Adrenal gland (tissue), 5 donors: ENCODE measurements at regions not wholly inside any gene's neighbourhood (a gene's known extent, or its start where the extent isn't known, plus 50 kb on each side); places are given as distances from the start of the nearest gene placed in this dataset.

Experiments
- CTCF ChIP-seq, 6 experiments: fragments of 450-650 bp in 4 of 6; fragments of 200-600 bp in 2 of 6; sonication (generic) in 1 of 6; IDR thresholded peaks; 1 replicate in 5 of 6; 2 replicates in 1 of 6; pipeline versions ENCODE4 v1.5.1 to v1.8.0; 2016 to 2021; ENCODE audit warnings: antibody characterized with exemption in 6 of 6, mild to moderate bottlenecking in 2 of 6, moderate library complexity in 1 of 6
- POLR2A ChIP-seq, 2 donors: fragments of 450-650 bp; IDR thresholded peaks; one replicate each; pipeline ENCODE4 v1.6.1; 2017; ENCODE audit warnings: antibody characterized with exemption in 2 of 2, mild to moderate bottlenecking in 2 of 2, moderate library complexity in 1 of 2
- donor health status: DM: no; HTN: no; CAD: no.

GRCh38 chr13:111549464-111549863 lies 229.0 kb downstream of the TEX29 start:
- TF ChIP-seq CTCF (IDR thresholded peaks at IDR 0.05) (no peak), POLR2A (IDR thresholded peaks at IDR 0.05) (no peak)
